SU-DHL-6 (cell line): ENCODE measurements at regions not wholly inside any gene's neighbourhood (a gene's known extent, or its start where the extent isn't known, plus 50 kb on each side); places are given as distances from the start of the nearest gene placed in this dataset.
"Not testable (repeated sequence)": the region's sequence is repeated elsewhere in the genome, so short reads cannot be mapped to it uniquely, and the experiment has no call there.

Experiments
- H2AFZ ChIP-seq: fragments of 200-600 bp; sonication (generic); 2 replicates; pipeline ENCODE4 v1.6.1; 2014; ENCODE audit warnings: low read depth, mild to moderate bottlenecking, moderate library complexity, mixed read lengths, antibody characterized with exemption, low read length; ENCODE audit not compliant: severe bottlenecking
- H3F3A ChIP-seq: fragments of 200-600 bp; shearing (Covaris generic); 2 replicates; pipeline ENCODE4 v1.6.0; 2016; ENCODE audit warnings: antibody characterized with exemption, mild to moderate bottlenecking; ENCODE audit not compliant: insufficient read depth
- H3K27ac ChIP-seq: fragments of 200-600 bp; sonication (generic); 2 replicates; pipeline ENCODE4 v1.5.1; 2016; ENCODE audit warnings: low read depth, mild to moderate bottlenecking, low read length, moderate library complexity, mixed read lengths
- H3K27me3 ChIP-seq: fragments of 200-600 bp; sonication (generic), shearing (Covaris generic); 2 replicates; pipeline ENCODE4 v1.6.0; 2014; ENCODE audit warnings: mild to moderate bottlenecking, low read length
- H3K36me3 ChIP-seq: fragments of 200-600 bp; sonication (generic); 2 replicates; pipeline ENCODE4 v1.6.1; 2014; ENCODE audit warnings: mild to moderate bottlenecking, low read length, mixed read lengths
- H3K4me2 ChIP-seq: fragments of 300-600, 200-600 bp; shearing (Covaris generic), sonication (generic); 2 replicates; pipeline ENCODE4 v1.6.0; 2014; ENCODE audit warnings: low read length, low read depth, mild to moderate bottlenecking; ENCODE audit not compliant: poor library complexity, severe bottlenecking
- H3K4me3 ChIP-seq: fragments of 200-600 bp; sonication (generic); 2 replicates; pipeline ENCODE4 v1.5.1; 2014; ENCODE audit warnings: antibody characterized with exemption, low read length, mild to moderate bottlenecking, mixed read lengths; ENCODE audit not compliant: insufficient read depth, poor library complexity, severe bottlenecking
- H3K79me2 ChIP-seq: fragments of 200-600 bp; sonication (generic); 2 replicates; pipeline ENCODE4 v1.6.1; 2014; ENCODE audit warnings: mild to moderate bottlenecking, low read length, moderate library complexity; ENCODE audit not compliant: insufficient read depth
- H3K9ac ChIP-seq: fragments of 200-600 bp; sonication (generic); 2 replicates; pipeline ENCODE4 v1.7.0; 2014; ENCODE audit warnings: mild to moderate bottlenecking, low read length
- H3K9me2 ChIP-seq: fragments of 200-600 bp; sonication (generic); replicated peaks from 2 replicates; pipeline ENCODE4 v1.6.1; 2014; ENCODE audit warnings: low read length; ENCODE audit not compliant: insufficient read depth
- H3K9me3 ChIP-seq: fragments of 200-600 bp; sonication (generic); 2 replicates; pipeline ENCODE4 v1.6.1; 2014; ENCODE audit warnings: low read length, mixed read lengths; ENCODE audit not compliant: insufficient read depth
- H4K20me1 ChIP-seq: fragments of 200-600 bp; sonication (generic); 2 replicates; pipeline ENCODE4 v1.6.1; 2014; ENCODE audit warnings: low read depth, mild to moderate bottlenecking, antibody characterized with exemption, low read length, moderate library complexity, mixed read lengths
- CTCF ChIP-seq: fragments of 200-600 bp; sonication (generic); IDR thresholded peaks from one replicate; pipeline ENCODE4 v1.5.1; 2017; ENCODE audit warnings: antibody characterized with exemption, mild to moderate bottlenecking, low read length, moderate library complexity; ENCODE audit not compliant: insufficient read depth, poor library complexity, severe bottlenecking
- EZH2phosphoT487 ChIP-seq: fragments of 200-600 bp; sonication (generic), shearing (Covaris generic); conservative IDR thresholded peaks from 2 replicates; pipeline ENCODE4 v1.6.1; 2018; ENCODE audit warnings: mild to moderate bottlenecking, antibody characterized with exemption, low read length, moderate library complexity, mixed read lengths

GRCh38 chr2:131646669-131647297, 119.1 kb downstream of the CCDC74A start:
- H3K27ac ChIP-seq = no peak overlapping the region
- no peaks in the 10 kb centered on the region for H3K9me2 ChIP-seq
- H3K9ac ChIP-seq = no peak overlapping the region
- H3F3A ChIP-seq = no peaks in the 10 kb centered on the region
- H3K4me2 ChIP-seq = no peak overlapping the region
- no peaks in the 10 kb centered on the region for H3K27me3 ChIP-seq
- H3K36me3 ChIP-seq = no peaks in the 10 kb centered on the region
- H3K4me3 ChIP-seq = no peak overlapping the region
- H2AFZ ChIP-seq = no peak overlapping the region
- TF ChIP-seq CTCF (no peak), EZH2phosphoT487 (no peak)
- H3K9me3 ChIP-seq = no peaks in the 10 kb centered on the region
- no peaks in the 10 kb centered on the region for H3K79me2 ChIP-seq
- no peaks in the 10 kb centered on the region for H4K20me1 ChIP-seq

- H3K9me2 ChIP-seq, H3K79me2 ChIP-seq, H3K27me3 ChIP-seq, H3K9ac ChIP-seq, H2AFZ ChIP-seq, H4K20me1 ChIP-seq, H3K36me3 ChIP-seq, H3K9me3 ChIP-seq, H3K27ac ChIP-seq, H3K4me2 ChIP-seq, H3K4me3 ChIP-seq, H3F3A ChIP-seq: not testable (repeated sequence)
Observed at GRCh38 chr2:131648565-131648964, 120.9 kb downstream of the CCDC74A start.

GRCh38 chr2:131652246-131652645, 124.6 kb downstream of the CCDC74A start:
- H3K4me2 ChIP-seq, H3K4me3 ChIP-seq, H4K20me1 ChIP-seq, H3K27ac ChIP-seq, H3K9ac ChIP-seq, H3K27me3 ChIP-seq, H3K79me2 ChIP-seq, H2AFZ ChIP-seq, H3K9me3 ChIP-seq, H3F3A ChIP-seq, H3K9me2 ChIP-seq, H3K36me3 ChIP-seq: not testable (repeated sequence)

GRCh38 chr2:131654107-131654506, 126.4 kb downstream of the CCDC74A start:
- not testable (repeated sequence) for H2AFZ ChIP-seq, H3K79me2 ChIP-seq, H3K27ac ChIP-seq, H3K9ac ChIP-seq, H4K20me1 ChIP-seq, H3K4me2 ChIP-seq, H3K36me3 ChIP-seq, H3F3A ChIP-seq, H3K9me3 ChIP-seq, H3K4me3 ChIP-seq, H3K9me2 ChIP-seq, H3K27me3 ChIP-seq

GRCh38 chr2:131656816-131657633, 129.3 kb downstream of the CCDC74A start:
- H3K4me3 ChIP-seq = no peak overlapping the region
- no peak overlapping the region for H3K27ac ChIP-seq
- no peaks in the 10 kb centered on the region for H3K36me3 ChIP-seq
- no peaks in the 10 kb centered on the region for H3F3A ChIP-seq
- H3K9me3 ChIP-seq = no peaks in the 10 kb centered on the region
- H3K4me2 ChIP-seq = no peak overlapping the region
- no peaks in the 10 kb centered on the region for H3K79me2 ChIP-seq
- H3K9ac ChIP-seq = no peak overlapping the region
- H3K9me2 ChIP-seq = no peaks in the 10 kb centered on the region
- no peaks in the 10 kb centered on the region for H4K20me1 ChIP-seq
- no peaks in the 10 kb centered on the region for H3K27me3 ChIP-seq
- TF ChIP-seq CTCF = no peak
- TF ChIP-seq EZH2phosphoT487 = no peak
- no peak overlapping the region for H2AFZ ChIP-seq
